DMS 273 (cell line): ENCODE measurements at regions not wholly inside any gene's neighbourhood (a gene's known extent, or its start where the extent isn't known, plus 50 kb on each side); places are given as distances from the start of the nearest gene placed in this dataset.
A peak's percentile ranks its signal among the peaks of the same experiment; 100 is the strongest.
"Not testable (repeated sequence)": the region's sequence is repeated elsewhere in the genome, so short reads cannot be mapped to it uniquely, and the experiment has no call there.

Experiments
- DNase-seq: peaks from one replicate; lab custom pipeline; 2025; ENCODE audit not compliant: unreplicated experiment; lab: John Stamatoyannopoulos, UW

DNA sequence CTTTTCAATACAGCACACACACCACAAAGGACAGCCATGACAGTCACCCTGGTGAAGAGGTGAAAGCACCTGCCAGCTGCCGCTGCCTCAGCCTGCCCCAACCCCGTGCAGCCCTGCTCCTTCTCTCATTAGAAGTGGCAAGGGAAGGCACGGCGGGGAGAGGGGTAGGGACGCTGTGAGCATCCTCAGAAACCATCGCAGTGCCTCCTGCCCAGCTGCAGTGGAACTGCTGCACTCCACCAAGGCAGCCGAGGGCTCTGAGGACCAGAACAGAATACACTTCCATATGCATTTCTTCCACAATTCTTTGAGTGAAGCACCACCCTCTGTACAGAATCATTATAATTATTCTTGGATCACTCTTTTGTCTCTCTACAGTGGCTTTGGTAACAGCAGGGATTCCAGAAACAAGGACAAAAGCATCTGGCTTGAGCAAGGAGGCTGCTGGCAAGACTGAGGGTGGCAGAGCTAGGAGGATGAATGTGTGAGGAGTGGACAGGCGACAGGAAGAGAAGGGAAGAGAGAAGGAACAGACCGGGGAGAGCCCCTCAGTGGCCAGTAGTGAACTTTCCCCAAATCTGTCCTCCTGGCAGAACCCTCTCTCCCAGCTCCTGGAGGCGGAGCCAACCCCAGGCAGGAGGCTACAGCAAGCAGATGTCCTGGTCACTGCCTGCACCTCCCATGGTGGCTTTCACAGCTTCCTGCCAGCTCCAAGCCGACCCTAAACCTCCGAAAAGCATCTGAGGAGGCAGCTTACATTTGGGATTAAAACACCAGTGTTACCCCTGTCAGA, 73.2 kb downstream of the MTNR1A start:
- no peak for DNase-seq

DNA sequence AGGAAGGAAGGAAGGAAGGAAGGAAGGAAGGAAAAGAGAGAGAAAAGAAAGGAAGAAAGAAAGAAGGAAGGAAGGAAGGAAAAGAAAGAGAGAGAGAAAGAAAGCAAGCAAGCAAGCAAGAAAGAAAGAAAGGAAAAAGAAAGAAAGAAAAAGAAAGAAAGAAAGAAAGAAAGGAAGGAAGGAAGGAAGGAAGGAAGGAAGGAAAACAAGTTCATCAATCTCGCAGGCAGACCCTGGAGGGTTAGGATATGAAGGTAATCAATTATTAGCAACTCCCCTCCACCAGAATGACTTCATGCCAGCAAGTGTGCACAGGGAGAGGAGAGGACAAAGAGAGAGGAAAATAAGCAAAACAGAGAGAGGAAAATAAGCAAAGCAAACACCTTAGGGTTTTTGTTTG, 80.2 kb downstream of the MTNR1A start:
- DNase-seq: no peak

DNA sequence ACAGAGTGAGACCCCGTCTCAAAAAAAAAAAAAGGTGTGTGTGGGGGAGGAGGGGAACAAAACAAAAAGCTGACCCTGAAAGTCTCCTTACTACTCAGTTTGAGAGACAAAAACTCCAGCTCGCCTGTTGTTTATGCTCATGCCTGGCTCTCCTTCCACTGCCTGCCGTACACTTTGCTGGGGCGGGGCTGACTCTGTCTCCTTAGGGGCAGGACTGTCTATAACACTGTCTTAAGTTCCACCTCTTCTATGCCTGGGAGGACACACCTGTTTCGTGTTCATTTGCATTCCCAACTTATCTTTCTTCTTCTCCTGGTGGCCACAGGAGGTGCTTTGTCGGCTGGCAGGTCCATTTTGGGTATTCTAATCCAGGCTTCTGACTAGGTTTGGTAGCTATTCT, 81.4 kb downstream of the MTNR1A start:
- DNase-seq: no peak

DNA sequence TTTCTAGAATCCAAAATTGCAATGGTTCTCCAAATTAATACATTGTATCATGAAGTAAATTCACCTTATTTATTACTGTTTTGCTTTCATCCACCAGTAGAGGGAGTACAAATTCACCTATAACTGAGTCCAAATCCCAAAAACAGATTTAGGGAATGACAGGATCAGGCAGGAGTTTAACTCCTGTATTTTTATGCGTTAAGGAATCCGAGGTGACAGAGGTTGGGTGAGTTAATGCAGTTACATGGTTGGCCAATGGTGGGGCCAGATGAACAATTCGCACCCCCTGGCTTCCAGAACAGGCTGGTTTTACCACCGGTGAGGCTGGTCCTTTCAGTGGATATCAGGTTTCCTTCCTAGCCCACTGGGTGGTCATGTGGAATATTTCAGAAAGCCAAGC, 82.4 kb downstream of the MTNR1A start:
- DNase-seq: peak; percentile 46

DNA sequence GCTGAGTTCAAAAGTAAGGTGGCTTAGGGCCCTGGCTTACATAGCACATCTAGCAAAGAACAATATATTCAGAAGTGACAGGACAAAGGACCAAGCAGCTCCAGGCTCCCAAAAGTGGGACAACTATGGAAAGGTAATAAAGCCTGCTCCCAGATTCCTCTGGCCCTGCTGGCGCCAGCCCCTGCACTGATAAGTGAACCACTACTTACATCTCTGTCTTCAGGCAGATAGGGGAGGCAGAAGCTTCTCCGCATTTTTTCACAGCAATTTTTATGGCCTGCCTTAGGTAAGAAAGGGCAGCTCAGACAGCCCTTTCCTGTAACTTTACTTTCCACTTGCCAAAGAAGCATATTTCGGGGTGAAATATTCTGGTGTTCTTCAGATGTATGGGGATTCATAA, 83.9 kb downstream of the MTNR1A start:
- DNase-seq: no peak

DNA sequence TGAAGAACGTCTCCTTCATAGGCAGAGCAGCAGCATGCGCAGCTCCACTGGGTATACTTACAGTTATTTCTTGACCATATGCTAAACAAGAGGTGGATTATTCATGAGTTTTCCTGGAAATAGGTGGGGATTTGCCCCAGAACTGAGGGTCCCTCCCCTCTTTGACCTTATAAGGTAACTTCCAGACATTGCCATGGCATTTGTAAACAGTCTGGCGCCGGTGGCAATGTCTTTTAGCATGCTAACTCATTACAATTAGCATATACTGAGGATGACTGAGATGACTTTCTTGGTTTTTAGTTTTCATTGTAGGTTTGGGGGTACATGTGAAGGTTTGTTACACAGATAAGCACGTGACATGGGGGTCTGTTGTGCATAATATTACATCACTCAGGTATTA, 97.3 kb downstream of the MTNR1A start:
- DNase-seq: no peak

DNA sequence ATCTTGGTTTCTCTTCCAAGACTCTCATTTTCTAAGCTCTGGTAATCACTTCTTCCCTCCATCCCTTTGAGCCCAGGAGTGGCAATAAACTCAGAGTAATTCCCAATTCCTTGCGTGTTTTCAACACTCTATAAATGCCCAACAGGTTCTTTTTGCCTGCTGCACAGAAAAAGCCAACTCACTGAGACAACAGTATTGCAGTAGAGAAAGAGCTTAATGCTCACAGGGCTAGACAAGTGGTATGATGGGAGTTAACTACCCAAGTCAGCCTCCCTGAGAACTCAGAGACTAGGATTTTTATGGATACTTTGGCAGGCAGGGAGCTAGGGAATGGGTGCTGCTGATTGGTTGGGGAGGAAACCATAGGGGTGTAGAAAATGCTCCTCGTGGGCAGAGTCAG, 103.4 kb downstream of the MTNR1A start:
- DNase-seq: no peak

DNA sequence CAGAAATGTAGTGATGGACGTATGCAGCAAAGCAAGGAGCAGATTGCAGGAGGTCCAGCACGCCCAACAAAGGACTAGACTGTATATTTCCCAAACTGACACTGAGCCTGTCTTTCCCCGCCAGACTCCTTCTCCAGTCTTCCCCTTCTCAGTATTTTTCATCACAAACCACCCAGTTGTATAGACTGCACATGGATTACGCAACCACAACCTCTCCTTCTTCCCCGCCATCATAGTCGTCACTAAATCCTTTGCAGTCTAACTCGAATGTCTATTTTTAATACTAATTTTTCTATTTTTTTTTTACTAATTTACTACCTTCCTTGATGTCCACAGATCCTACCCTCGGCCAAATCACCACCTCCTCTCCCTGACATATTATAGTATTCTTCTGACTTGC, 105.4 kb downstream of the MTNR1A start:
- no peak for DNase-seq

DNA sequence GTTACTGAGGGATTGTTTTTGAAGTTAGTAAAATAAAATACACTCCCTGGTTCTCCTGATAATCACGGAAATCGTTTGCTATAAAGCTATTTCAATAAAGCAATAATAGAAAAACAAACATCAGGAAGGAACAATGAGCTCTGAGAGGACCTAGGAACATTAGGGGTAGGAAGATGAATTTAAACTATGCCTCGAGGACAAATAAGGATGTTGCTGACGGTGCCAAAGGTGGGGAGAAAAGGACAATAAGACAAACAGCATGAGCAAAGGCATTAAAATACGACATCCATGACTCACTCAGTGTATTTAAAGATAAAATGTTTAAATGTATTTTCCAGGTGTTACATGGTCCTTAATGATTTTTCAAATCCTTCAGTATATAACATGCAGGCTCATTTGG, 110.3 kb downstream of the MTNR1A start:
- DNase-seq: no peak

DNA sequence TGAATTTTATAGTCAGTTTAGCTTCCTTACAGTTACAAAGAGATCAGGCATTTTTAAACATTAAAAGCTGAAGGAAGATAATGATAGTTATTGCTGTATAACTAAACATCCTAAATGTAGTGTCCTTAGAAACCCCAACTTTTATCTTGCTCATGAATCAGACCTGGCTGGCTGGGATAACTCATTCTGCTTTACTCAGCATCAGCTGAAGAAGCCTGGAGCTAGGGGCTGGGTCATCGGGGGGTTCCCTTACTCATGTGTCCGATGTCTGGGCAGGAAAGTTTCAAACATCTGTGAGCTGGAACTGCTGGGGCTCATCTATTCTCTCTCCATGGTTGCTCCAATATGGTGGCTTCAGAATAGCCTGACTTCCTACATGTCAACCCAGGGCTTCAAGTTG, 113.9 kb downstream of the MTNR1A start:
- DNase-seq: no peak

DNA sequence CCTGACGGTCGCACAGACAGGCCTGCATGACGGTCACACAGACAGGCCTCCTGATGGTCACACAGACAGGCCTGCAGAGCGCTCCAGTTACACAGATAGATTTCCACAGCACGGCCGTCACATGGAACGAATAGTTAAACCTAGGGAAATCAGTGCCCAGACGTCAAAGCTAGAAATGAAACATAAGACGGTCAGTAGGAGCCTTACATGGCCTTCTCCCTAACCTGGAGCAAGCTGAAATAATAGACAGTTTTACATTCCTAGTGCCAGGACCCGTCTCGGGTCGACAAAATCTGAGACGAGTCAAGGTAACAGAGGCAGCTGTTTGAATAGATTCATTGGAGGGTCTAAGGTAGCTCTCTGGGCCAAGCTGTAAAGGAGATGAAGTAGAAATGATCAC, 126.9 kb downstream of the MTNR1A start:
- no peak for DNase-seq

DNA sequence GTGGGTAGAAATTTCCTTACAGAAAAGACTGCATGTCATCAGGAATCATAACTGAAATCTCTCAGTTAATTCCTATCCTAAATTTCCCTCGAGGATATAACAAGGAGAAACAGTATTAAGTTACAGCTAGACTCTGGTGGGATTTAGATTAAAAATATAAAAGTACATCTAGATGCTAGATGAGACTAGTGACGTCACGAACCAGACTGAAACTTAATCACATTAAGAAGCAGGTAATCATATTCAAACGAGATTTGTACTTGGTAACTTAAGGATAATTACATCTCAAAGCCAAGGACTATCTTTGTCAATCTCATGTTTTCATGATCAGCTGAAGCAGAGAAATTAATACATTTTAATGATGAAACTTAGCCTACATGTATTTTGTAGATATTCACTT, 130.6 kb downstream of the MTNR1A start:
- DNase-seq: no peak

DNA sequence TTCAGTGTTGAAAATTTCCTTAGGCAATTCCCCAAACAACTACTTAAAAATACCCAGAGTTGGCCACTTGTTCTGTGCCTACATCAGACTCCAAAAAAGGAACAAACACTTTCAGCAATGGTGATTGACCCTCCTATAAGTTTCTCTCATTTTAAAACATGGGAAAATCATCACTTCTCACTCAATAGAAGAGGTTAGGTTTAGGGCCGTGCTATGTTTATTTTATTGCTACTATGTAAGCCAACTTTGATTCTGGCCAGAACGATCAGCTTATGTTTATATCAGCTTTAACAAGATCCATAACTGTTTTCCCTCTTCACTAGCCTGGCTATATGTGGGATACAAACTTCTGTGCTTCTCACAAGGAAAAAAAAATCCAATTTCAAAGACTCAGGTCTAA, 133.1 kb downstream of the MTNR1A start:
- DNase-seq: no peak

DNA sequence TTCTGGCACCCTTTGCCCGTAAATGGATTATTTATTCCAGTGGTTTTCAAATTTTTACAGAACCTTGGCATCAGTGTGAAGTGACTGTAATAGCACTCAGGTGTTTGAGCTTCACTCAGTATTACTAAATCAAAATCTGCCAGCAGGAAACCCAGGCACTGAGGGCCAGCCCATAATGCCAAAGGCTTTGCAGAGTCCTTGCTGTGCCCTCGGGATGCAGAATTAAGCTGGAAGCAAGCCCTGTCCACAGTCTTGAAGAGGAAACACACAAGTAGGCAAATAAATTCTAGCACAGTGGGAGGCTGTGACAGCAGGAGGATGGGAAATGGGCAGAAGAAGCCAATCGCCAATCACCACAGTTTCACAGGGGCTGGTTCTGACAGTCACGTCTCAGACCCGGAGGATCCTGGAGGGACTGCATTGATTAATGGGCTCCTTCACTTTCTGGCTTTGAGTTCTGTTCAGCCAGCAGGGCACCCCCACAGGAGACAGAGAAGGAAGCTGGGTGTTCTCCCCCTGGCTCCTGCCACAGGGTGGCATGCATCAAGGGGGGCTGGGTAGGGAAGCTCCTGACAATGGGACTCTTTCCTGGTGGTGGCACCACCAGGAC, 138.8 kb downstream of the MTNR1A start:
- no peak for DNase-seq

DNA sequence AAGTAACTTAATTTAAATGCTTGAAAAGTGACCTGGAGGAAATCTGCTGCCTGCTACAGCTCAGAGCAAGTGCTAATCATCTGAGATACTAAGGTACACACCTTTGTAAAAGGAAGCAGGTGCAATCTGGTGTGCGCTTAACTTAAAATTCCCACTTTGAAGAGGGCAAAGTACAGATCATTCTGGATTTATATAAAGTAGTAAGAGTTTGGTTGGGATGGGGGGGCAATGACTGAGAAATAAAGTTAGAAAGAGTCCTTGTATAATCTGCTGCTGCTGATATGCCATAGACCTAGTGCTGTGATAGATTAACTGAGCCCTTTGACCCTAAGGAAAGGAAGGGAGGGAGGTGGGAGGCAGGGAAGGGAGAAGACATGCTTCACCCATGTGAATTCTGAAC, 141.0 kb downstream of the MTNR1A start:
- DNase-seq: no peak

DNA sequence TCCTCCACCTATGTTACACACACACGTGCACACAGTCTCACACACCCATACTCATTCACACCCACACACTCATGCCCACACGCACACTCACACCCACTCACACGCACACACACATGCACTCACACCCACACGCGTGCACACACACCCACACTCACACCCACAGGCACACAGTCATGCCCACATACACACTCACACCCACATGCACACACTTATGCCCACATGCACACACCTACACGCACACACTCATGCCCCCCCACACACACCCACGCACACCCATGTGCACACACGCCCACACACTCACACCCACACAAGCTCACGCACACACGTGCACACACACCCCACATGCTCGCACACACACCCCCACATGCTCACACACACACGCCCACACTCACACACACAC, 140.0 kb downstream of the F11 start:
- DNase-seq: no peak

DNA sequence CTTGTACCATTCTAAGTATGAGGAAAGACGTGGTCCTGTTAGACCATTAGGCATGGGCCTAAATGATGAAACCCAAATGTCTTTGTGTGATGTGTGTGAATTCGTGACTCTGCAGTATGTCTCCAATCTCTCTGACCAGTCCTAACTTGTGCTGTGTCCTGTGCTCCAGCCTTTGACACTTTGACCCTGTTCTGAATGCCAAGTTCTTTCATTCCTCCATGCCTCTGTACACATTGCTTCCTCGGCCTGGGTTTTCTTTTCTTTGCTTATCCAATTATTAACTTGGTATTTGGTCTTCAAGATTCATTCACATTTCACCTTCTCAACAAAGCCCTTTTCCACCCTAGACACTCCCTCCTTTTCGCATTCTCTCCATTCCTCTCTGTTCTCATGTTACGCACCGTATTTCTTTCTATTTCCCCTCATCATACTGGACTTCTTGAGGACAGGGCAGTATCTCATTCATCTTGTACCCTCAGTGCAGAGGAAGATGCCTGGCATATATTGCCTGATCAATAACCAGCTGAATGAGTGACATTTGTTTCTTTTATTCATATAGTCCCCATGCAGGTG, 138.7 kb downstream of the F11 start:
- DNase-seq: no peak

DNA sequence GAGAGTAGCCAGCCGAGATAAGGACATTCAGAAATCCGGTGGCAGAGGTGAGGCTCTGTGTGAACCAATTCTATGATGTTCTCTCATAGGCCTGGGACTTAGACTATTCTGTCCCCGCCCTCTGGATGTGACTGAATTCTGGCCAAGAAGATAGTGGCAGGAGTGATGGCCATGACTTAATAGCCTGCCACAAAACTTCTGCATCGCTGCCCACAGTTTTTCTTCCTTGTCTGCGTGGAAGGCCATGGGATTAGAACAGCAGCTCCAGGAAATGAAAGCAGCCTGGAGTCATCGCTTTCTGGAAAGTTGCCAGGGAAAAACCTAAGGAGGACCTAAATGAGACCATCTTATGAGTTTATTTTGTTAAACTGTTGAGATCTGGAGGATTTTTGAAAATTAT, 134.7 kb downstream of the F11 start:
- no peak for DNase-seq

DNA sequence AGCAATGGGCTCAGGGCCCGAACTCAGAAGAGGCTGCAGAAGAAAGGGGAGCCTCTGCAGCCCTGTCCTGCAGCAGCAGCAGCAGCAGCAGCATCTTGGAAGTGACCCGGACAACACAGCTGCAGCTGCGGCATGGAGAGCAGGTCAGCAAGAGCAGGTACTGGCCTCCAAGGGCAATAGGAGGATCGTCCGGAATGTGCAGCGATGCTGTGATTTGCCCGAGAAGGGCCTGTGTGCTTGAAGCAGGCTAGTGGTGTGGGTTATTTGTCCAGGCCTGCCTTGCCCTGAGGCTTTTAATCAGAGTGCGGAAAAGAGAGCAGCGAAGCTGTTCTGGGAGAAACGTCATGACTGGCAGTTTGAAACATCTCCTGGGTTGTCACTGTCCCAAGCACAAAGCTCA, 126.0 kb downstream of the F11 start:
- no peak for DNase-seq

DNA sequence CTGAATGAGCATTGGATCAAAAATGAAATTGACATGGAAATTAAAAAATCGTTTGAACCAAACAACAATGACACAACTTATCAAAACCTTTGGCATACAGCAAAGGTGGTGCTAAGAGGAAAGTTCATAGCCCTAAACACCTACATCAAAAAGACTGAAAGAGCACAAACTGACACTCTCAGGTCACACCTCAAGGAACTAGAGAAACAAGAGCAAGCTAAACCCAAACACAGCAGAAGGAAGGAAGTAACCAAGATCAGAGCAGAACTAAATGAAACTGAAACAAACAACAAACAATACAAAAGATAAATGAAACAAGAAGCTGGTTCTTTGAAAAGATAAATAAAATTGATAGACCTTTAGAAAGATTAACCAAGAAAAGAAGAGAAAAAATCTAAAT, 118.3 kb downstream of the F11 start:
- not testable (repeated sequence) for DNase-seq

DNA sequence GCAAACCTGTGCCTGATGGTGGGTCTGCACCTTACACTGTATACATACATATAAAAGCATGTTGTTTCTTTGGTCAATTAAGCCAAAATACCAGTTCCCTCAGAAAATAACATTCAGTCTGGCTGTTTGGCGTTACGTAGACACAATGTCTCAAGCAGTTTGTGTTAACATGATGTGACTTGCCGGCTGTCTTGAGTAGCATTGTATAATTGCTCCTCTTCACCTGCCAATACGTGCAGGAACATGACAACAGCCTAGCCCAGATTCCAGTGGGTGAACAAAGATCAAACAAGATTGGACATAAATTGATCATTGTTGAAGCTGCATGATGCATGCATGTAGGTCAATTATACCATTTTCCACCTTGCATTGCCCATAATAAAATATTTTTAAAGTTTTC, 102.3 kb downstream of the F11 start:
- DNase-seq: no peak

DNA sequence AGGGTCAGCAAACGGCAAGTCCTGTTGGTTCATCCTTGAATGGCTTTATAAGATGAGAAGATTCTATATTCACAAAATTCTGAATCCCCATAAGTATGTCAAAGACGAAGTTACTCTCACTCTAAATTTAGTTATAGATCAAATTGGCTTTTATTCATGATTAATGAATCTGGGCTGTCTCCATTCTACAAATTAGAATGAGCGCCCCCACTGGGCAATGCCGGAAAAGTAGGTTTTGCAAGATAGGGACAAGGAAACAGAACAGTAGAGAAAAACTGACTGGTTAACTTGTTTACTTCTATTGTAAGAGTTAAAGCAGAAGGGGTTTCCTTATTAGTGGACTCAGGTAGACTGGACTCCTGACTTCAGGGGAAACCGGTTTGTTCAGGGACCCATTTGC, 100.3 kb downstream of the F11 start:
- no peak for DNase-seq

DNA sequence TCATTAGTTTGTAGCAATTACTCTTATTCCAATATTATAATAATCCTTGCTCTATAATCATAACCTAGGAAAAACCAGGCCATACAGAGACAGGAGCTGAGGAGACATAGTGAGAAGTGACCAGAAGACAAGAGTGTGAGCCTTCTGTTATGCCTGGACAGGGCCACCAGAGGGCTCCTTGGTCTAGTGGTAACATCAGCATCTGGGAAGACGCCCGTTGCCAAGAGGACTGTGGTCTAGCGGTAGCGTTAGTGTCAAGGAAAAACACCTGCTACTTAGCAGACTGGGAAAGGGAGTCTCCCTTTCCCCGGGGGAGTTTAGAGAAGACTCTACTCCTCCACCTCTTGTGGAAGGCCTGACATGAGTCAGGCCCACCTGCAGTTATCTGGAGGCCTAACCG, 97.0 kb downstream of the F11 start:
- peak; percentile 32 for DNase-seq
